ENCODE measurements at regions not wholly inside any gene's neighbourhood (a gene's known extent, or its start where the extent isn't known, plus 50 kb on each side); places are given as distances from the start of the nearest gene placed in this dataset.

GRCh38 chr4:81826335-81826734 is 354.6 kb upstream of the RASGEF1B start:
- no peak for TF ChIP-seq EZH2 (IDR thresholded peaks at IDR 0.05)
- TF ChIP-seq, protein P1, sequence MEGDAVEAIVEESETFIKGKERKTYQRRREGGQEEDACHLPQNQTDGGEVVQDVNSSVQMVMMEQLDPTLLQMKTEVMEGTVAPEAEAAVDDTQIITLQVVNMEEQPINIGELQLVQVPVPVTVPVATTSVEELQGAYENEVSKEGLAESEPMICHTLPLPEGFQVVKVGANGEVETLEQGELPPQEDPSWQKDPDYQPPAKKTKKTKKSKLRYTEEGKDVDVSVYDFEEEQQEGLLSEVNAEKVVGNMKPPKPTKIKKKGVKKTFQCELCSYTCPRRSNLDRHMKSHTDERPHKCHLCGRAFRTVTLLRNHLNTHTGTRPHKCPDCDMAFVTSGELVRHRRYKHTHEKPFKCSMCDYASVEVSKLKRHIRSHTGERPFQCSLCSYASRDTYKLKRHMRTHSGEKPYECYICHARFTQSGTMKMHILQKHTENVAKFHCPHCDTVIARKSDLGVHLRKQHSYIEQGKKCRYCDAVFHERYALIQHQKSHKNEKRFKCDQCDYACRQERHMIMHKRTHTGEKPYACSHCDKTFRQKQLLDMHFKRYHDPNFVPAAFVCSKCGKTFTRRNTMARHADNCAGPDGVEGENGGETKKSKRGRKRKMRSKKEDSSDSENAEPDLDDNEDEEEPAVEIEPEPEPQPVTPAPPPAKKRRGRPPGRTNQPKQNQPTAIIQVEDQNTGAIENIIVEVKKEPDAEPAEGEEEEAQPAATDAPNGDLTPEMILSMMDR (IDR thresholded peaks at IDR 0.05): no peak

Measured in neural progenitor cell (in vitro differentiated cells).